ENCODE measurements at regions not wholly inside any gene's neighbourhood (a gene's known extent, or its start where the extent isn't known, plus 50 kb on each side); places are given as distances from the start of the nearest gene placed in this dataset.

DNA sequence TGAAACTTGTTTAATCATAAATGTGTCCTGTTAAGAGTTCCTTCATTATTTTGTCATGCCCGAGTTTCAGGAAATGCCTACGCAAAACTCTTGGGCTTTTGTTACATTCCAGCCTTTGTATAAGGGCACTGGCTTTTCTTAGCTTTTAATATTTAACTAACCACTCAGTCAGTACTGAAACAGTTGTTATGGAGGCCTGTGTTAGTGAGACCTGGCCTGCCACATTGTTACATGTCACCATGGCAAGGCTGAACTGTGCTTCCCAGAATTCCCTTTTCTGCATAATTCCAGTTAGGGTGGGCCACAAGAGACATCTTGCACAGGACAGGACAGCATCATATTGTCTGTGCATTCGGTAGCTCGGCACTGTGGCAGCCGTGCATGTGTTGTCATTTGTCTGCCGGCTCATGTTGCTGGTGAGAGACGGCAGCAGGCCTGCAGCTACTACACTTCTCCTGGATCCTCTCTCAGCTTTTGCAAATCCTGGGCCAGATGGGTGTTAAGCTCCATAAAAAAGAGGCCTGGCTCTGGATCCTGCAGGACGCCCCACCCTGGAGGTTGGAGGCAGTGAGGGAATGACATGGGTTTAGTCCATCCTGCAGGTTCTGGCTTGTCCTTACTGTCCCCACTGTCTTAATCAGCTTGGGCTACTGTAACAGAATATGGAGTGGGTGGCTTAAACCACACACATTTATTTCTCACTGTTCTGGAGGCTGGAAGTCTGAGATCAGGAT is 128.8 kb upstream of the DTNBP1 start:
- peaks cover 0 to 4% of the 10 kb centered on the region in 2 experiments; a peak in 1 of 4 replicates for H3K4me1 ChIP-seq (ENCODE audit: control insufficient read depth in 1 of 2, insufficient read depth in 2 of 2, low read depth in 1 of 2, low read length in 1 of 2)
- H4K20me1 ChIP-seq (ENCODE audit: insufficient read depth): no peaks in the 10 kb centered on the region

DNA sequence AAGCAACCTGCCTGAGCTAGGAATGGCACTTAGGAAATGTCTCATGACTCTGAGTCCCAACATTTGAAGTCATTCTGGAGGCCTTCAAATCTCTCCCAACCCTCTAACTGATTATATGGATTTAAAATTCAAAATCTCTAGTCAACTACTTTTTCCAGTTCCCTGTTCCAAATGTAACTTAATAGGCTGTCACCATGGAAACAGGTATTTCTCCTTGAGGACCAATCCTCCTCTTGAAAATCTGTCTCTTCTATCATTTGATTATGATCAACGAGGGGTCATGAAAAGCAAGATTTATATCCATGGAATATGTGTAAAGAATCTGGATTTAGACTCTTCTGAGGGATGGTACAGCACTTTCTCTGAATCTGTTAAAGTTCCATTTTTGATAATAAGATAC is 127.3 kb upstream of the DTNBP1 start:
- Histone ChIP-seq H3K9me2 (no peaks in the 10 kb centered on the region), H3K9ac (no peak overlapping the region), H2AFZ (ENCODE audit: low read depth) (no peak overlapping the region), H3K79me2 (ENCODE audit: insufficient read depth) (no peaks in the 10 kb centered on the region), H3K27ac (ENCODE audit: low read depth in 2 of 2, low read length in 1 of 2) (no peak overlapping the region), H3K9me3 (no peaks in the 10 kb centered on the region), H3K4me2 (no peak overlapping the region), H4K20me1 (ENCODE audit: insufficient read depth) (no peaks in the 10 kb centered on the region), H3K4me1 (ENCODE audit: control insufficient read depth in 1 of 2, insufficient read depth in 2 of 2, low read depth in 1 of 2, low read length in 1 of 2) (peaks cover 0 to 4% of the 10 kb centered on the region in 2 experiments; a peak in 1 of 4 replicates), H3F3A (replicated peaks; ENCODE audit: insufficient read depth) (no peaks in the 10 kb centered on the region), H3K36me3 (replicated peaks in 1 of 2; ENCODE audit: control insufficient read depth in 1 of 2, insufficient read depth in 2 of 2, low read length in 1 of 2) (no peaks in the 10 kb centered on the region), H3K27me3 (ENCODE audit: insufficient read depth) (no peaks in the 10 kb centered on the region), H3K4me3 (ENCODE audit: low read depth in 2 of 2, low read length in 1 of 2) (no peak overlapping the region)
- no peak for DNase-seq
- TF ChIP-seq SMC3 (IDR thresholded peaks at IDR 0.05; ENCODE audit: low read depth, low read length) (no peak), TAF1 (IDR thresholded peaks at IDR 0.05; ENCODE audit: borderline replicate concordance, low read depth, low read length) (no peak), EZH2phosphoT487 (IDR thresholded peaks at IDR 0.05; ENCODE audit: borderline replicate concordance, low read depth) (no peak), GATA2 (CRISPR knock-in tag; IDR thresholded peaks at IDR 0.05) (no peak), ELF1 (IDR thresholded peaks at IDR 0.05) (no peak), CHD2 (IDR thresholded peaks at IDR 0.05; ENCODE audit: low read length, partially characterized antibody) (no peak), FOSL2 (IDR thresholded peaks at IDR 0.05; ENCODE audit: borderline replicate concordance, low read depth) (no peak), NRF1 (IDR thresholded peaks at IDR 0.05; ENCODE audit: low read depth, low read length) (no peak), SIN3A (IDR thresholded peaks at IDR 0.05; ENCODE audit: borderline replicate concordance, low read depth, low read length) (no peak), MXI1 (IDR thresholded peaks at IDR 0.05; ENCODE audit: low read depth, low read length) (no peak), RAD21 (IDR thresholded peaks at IDR 0.05; ENCODE audit: low read length) (no peak), POLR2AphosphoS5 (IDR thresholded peaks at IDR 0.05; ENCODE audit: low read depth, low read length) (no peak), EP300 (IDR thresholded peaks at IDR 0.05; ENCODE audit: borderline replicate concordance in 1 of 2, low read depth in 1 of 2, low read length in 1 of 2) (no peak), JUND (IDR thresholded peaks at IDR 0.05) (no peak)
- TF ChIP-seq, protein P1, sequence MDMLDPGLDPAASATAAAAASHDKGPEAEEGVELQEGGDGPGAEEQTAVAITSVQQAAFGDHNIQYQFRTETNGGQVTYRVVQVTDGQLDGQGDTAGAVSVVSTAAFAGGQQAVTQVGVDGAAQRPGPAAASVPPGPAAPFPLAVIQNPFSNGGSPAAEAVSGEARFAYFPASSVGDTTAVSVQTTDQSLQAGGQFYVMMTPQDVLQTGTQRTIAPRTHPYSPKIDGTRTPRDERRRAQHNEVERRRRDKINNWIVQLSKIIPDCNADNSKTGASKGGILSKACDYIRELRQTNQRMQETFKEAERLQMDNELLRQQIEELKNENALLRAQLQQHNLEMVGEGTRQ (IDR thresholded peaks at IDR 0.05; ENCODE audit: borderline replicate concordance, low read depth, low read length): no peak
- TF ChIP-seq, protein P2, sequence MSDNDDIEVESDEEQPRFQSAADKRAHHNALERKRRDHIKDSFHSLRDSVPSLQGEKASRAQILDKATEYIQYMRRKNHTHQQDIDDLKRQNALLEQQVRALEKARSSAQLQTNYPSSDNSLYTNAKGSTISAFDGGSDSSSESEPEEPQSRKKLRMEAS (IDR thresholded peaks at IDR 0.05; ENCODE audit: low read depth): no peak
- TF ChIP-seq, protein P3, sequence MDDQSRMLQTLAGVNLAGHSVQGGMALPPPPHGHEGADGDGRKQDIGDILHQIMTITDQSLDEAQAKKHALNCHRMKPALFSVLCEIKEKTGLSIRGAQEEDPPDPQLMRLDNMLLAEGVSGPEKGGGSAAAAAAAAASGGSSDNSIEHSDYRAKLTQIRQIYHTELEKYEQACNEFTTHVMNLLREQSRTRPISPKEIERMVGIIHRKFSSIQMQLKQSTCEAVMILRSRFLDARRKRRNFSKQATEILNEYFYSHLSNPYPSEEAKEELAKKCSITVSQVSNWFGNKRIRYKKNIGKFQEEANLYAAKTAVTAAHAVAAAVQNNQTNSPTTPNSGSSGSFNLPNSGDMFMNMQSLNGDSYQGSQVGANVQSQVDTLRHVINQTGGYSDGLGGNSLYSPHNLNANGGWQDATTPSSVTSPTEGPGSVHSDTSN (IDR thresholded peaks at IDR 0.05): no peak
- TF ChIP-seq, protein P4, sequence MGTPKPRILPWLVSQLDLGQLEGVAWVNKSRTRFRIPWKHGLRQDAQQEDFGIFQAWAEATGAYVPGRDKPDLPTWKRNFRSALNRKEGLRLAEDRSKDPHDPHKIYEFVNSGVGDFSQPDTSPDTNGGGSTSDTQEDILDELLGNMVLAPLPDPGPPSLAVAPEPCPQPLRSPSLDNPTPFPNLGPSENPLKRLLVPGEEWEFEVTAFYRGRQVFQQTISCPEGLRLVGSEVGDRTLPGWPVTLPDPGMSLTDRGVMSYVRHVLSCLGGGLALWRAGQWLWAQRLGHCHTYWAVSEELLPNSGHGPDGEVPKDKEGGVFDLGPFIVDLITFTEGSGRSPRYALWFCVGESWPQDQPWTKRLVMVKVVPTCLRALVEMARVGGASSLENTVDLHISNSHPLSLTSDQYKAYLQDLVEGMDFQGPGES (IDR thresholded peaks at IDR 0.05; ENCODE audit: low read depth, low read length): no peak
- TF ChIP-seq, protein P5, sequence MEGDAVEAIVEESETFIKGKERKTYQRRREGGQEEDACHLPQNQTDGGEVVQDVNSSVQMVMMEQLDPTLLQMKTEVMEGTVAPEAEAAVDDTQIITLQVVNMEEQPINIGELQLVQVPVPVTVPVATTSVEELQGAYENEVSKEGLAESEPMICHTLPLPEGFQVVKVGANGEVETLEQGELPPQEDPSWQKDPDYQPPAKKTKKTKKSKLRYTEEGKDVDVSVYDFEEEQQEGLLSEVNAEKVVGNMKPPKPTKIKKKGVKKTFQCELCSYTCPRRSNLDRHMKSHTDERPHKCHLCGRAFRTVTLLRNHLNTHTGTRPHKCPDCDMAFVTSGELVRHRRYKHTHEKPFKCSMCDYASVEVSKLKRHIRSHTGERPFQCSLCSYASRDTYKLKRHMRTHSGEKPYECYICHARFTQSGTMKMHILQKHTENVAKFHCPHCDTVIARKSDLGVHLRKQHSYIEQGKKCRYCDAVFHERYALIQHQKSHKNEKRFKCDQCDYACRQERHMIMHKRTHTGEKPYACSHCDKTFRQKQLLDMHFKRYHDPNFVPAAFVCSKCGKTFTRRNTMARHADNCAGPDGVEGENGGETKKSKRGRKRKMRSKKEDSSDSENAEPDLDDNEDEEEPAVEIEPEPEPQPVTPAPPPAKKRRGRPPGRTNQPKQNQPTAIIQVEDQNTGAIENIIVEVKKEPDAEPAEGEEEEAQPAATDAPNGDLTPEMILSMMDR (IDR thresholded peaks at IDR 0.05): no peak
- ChIA-PET CTCF (no interaction called here), POLR2A (no interaction called here)
- 33% methylated on average over 1 of the region's 1 CpG for WGBS (ENCODE audit: low lambda C conversion rate)

More for the DNA sequence above, 128.8 kb upstream of the DTNBP1 start:
- no peaks in the 10 kb centered on the region for H3K9me2 ChIP-seq
- H3K79me2 ChIP-seq (ENCODE audit: insufficient read depth): no peaks in the 10 kb centered on the region
- no peak overlapping the region for H3K4me3 ChIP-seq (ENCODE audit: low read depth in 2 of 2, low read length in 1 of 2)
- TF ChIP-seq EZH2phosphoT487 (IDR thresholded peaks at IDR 0.05; ENCODE audit: borderline replicate concordance, low read depth) (no peak), RFX5 (IDR thresholded peaks at IDR 0.05; ENCODE audit: low read length) (no peak)
- H3K36me3 ChIP-seq (replicated peaks in 1 of 2; ENCODE audit: control insufficient read depth in 1 of 2, insufficient read depth in 2 of 2, low read length in 1 of 2): no peaks in the 10 kb centered on the region
- H3K9ac ChIP-seq: no peak overlapping the region
- no peak overlapping the region for H2AFZ ChIP-seq (ENCODE audit: low read depth)
- DNase-seq: no peak
- 48% methylated on average over 2 of the region's 8 CpGs for WGBS (ENCODE audit: low lambda C conversion rate)
- H3K27ac ChIP-seq (ENCODE audit: low read depth in 2 of 2, low read length in 1 of 2): no peak overlapping the region
- POLR2A ChIA-PET: no interaction called here
- H3K4me2 ChIP-seq: no peak overlapping the region
- H3K9me3 ChIP-seq: no peaks in the 10 kb centered on the region
- H3F3A ChIP-seq (replicated peaks; ENCODE audit: insufficient read depth): no peaks in the 10 kb centered on the region
- H3K27me3 ChIP-seq (ENCODE audit: insufficient read depth): no peaks in the 10 kb centered on the region
- CTCF ChIA-PET: no interaction called here
